Endothelial cell of umbilical vein (primary cell): ENCODE measurements at regions not wholly inside any gene's neighbourhood (a gene's known extent, or its start where the extent isn't known, plus 50 kb on each side); places are given as distances from the start of the nearest gene placed in this dataset.

ENCODE experiments used
- FOS ChIP-seq: IDR thresholded peaks from 2 replicates; pipeline ENCODE4 v1.6.1; 2011; ENCODE audit warnings: mild to moderate bottlenecking, low read length, moderate library complexity, borderline replicate concordance; ENCODE audit not compliant: insufficient read depth
- POLR2A ChIP-seq: IDR thresholded peaks from 2 replicates; pipeline ENCODE4 v1.6.1; 2012; ENCODE audit warnings: low read depth, mild to moderate bottlenecking, control low read depth, low read length
- TF ChIP-seq, protein P1 (sequence below), 2 donors: IDR thresholded peaks; 1 replicate in 1 of 2; 2 replicates in 1 of 2; pipeline ENCODE4 v1.5.1; 2011; ENCODE audit warnings: low read length in 2 of 2, mild to moderate bottlenecking in 2 of 2, moderate library complexity in 2 of 2, control low read depth in 1 of 2, inconsistent platforms in 1 of 2, low read depth in 1 of 2; ENCODE audit not compliant: insufficient read depth in 1 of 2; ENCODE audit errors: extremely low read depth in 1 of 2

DNA sequence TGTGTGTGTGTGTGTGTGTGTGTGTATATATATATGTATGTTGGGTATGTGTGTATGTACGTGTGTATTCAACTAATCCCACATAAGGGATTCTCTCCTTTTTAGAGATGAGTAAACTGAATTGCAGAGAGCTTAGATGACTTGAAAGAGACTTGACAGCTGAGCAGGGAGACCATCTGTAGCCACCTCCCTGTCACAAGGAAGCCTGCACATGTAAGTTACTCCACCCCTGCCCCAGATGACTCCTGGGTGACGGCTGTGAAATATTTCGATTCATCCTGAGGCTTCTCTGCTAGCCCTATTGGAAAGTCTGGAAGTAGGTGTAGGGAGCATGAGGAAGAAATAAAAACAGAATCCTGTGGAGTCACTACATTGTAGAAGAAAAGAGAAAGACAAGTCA lies 480.4 kb downstream of the FOXO1 start:
- TF ChIP-seq POLR2A, result no peak
- TF ChIP-seq, protein P1, sequence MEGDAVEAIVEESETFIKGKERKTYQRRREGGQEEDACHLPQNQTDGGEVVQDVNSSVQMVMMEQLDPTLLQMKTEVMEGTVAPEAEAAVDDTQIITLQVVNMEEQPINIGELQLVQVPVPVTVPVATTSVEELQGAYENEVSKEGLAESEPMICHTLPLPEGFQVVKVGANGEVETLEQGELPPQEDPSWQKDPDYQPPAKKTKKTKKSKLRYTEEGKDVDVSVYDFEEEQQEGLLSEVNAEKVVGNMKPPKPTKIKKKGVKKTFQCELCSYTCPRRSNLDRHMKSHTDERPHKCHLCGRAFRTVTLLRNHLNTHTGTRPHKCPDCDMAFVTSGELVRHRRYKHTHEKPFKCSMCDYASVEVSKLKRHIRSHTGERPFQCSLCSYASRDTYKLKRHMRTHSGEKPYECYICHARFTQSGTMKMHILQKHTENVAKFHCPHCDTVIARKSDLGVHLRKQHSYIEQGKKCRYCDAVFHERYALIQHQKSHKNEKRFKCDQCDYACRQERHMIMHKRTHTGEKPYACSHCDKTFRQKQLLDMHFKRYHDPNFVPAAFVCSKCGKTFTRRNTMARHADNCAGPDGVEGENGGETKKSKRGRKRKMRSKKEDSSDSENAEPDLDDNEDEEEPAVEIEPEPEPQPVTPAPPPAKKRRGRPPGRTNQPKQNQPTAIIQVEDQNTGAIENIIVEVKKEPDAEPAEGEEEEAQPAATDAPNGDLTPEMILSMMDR (IDR thresholded peaks at IDR 0.05; ENCODE audit: extremely low read depth in 1 of 2, insufficient read depth in 1 of 2, low read depth in 1 of 2, low read length in 2 of 2), result no peak
- no peak for TF ChIP-seq FOS
